H9 (cell line): ENCODE measurements at regions not wholly inside any gene's neighbourhood (a gene's known extent, or its start where the extent isn't known, plus 50 kb on each side); places are given as distances from the start of the nearest gene placed in this dataset.
A peak's percentile ranks its signal among the peaks of the same experiment; 100 is the strongest.

Experiments
- DNase-seq: peaks from one replicate; pipeline ENCODE4 v3.0.0-alpha.2; 2017
- H2AFZ ChIP-seq: one replicate; pipeline ENCODE4 v1.6.1; 2013; ENCODE audit warnings: mild to moderate bottlenecking, low read length, control low read depth, moderate library complexity
- H2AK5ac ChIP-seq: 2 replicates; pipeline ENCODE4 v1.6.1; 2013; ENCODE audit warnings: low read length, control low read depth, mixed read lengths; ENCODE audit not compliant: insufficient read length
- H2BK120ac ChIP-seq: one replicate; pipeline ENCODE4 v1.6.1; 2013; ENCODE audit warnings: low read depth, mild to moderate bottlenecking, low read length, control low read depth, inconsistent platforms; ENCODE audit not compliant: poor library complexity, severe bottlenecking
- H2BK12ac ChIP-seq: 2 replicates; pipeline ENCODE4 v1.6.1; 2013; ENCODE audit warnings: low read length, control low read depth, mixed read lengths, low read depth; ENCODE audit not compliant: insufficient read length
- H2BK15ac ChIP-seq: 2 replicates; pipeline ENCODE4 v1.6.1; 2013; ENCODE audit warnings: low read depth, low read length, control low read depth
- H2BK20ac ChIP-seq: one replicate; pipeline ENCODE4 v1.6.1; 2013; ENCODE audit warnings: low read depth, mild to moderate bottlenecking, low read length, control low read depth, inconsistent platforms; ENCODE audit not compliant: poor library complexity, severe bottlenecking
- H2BK5ac ChIP-seq: 2 replicates; pipeline ENCODE4 v1.6.1; 2013; ENCODE audit warnings: low read length, control low read depth, mixed read lengths; ENCODE audit not compliant: insufficient read length
- H3K14ac ChIP-seq: 2 replicates; pipeline ENCODE4 v1.6.1; 2013; ENCODE audit warnings: low read length, control low read depth; ENCODE audit not compliant: insufficient read depth
- H3K18ac ChIP-seq: 2 replicates; pipeline ENCODE4 v1.6.1; 2013; ENCODE audit warnings: low read depth, mild to moderate bottlenecking, mixed read lengths, low read length, control low read depth; ENCODE audit not compliant: insufficient read length
- H3K23ac ChIP-seq: 2 replicates; pipeline ENCODE4 v1.6.1; 2013; ENCODE audit warnings: low read length, control low read depth, mixed read lengths, low read depth; ENCODE audit not compliant: insufficient read length
- H3K23me2 ChIP-seq: 2 replicates; pipeline ENCODE4 v1.6.1; 2013; ENCODE audit warnings: low read depth, mild to moderate bottlenecking, mixed read lengths, low read length, control low read depth; ENCODE audit not compliant: insufficient read length, poor library complexity, severe bottlenecking
- H3K27ac ChIP-seq: 2 replicates; pipeline ENCODE4 v1.5.1; 2013; ENCODE audit warnings: low read length, control low read depth, mixed read lengths, low read depth; ENCODE audit not compliant: insufficient read length
- H3K27me3 ChIP-seq: 2 replicates; pipeline ENCODE4 v1.6.1; 2013; ENCODE audit warnings: low read length, control low read depth, inconsistent platforms; ENCODE audit not compliant: insufficient read depth
- H3K4ac ChIP-seq: 2 replicates; pipeline ENCODE4 v1.6.1; 2013; ENCODE audit warnings: low read depth, mild to moderate bottlenecking, control low read depth, inconsistent platforms, low read length, moderate library complexity
- H3K4me1 ChIP-seq: 2 replicates; pipeline ENCODE4 v1.6.1; 2013; ENCODE audit warnings: low read length, control low read depth, inconsistent platforms; ENCODE audit not compliant: insufficient read depth
- H3K4me2 ChIP-seq: 2 replicates; pipeline ENCODE4 v1.6.1; 2013; ENCODE audit warnings: low read length, control low read depth, mixed read lengths; ENCODE audit not compliant: insufficient read length, insufficient read depth
- H3K56ac ChIP-seq: 2 replicates; pipeline ENCODE4 v1.6.1; 2013; ENCODE audit warnings: low read depth, mild to moderate bottlenecking, mixed read lengths, low read length, control low read depth; ENCODE audit not compliant: insufficient read length
- H3K79me1 ChIP-seq: 2 replicates; pipeline ENCODE4 v1.6.1; 2013; ENCODE audit warnings: low read depth, mild to moderate bottlenecking, moderate library complexity, low read length, control low read depth, inconsistent platforms; ENCODE audit not compliant: insufficient read depth, poor library complexity, severe bottlenecking
- H3K79me2 ChIP-seq: 2 replicates; pipeline ENCODE4 v1.6.1; 2013; ENCODE audit warnings: low read length, control low read depth, inconsistent platforms; ENCODE audit not compliant: insufficient read depth
- H3K9ac ChIP-seq: 2 replicates; pipeline ENCODE4 v1.6.1; 2013; ENCODE audit warnings: low read length, control low read depth, mixed read lengths; ENCODE audit not compliant: insufficient read length; ENCODE audit errors: extremely low read depth
- H3K9me3 ChIP-seq: one replicate; pipeline ENCODE4 v1.6.1; 2013; ENCODE audit warnings: low read depth, low read length, inconsistent platforms; ENCODE audit not compliant: control insufficient read depth
- H3T11ph ChIP-seq: one replicate; pipeline ENCODE4 v1.6.1; 2013; ENCODE audit warnings: mild to moderate bottlenecking, low read length, control low read depth, inconsistent platforms
- H4K20me1 ChIP-seq: one replicate; pipeline ENCODE4 v1.6.1; 2013; ENCODE audit not compliant: control insufficient read depth, insufficient read length, insufficient read depth
- H4K5ac ChIP-seq: 2 replicates; pipeline ENCODE4 v1.6.1; 2013; ENCODE audit warnings: low read depth, mild to moderate bottlenecking, mixed read lengths, low read length, control low read depth; ENCODE audit not compliant: insufficient read length
- H4K8ac ChIP-seq: replicated peaks from 2 replicates; pipeline ENCODE4 v1.6.1; 2013; ENCODE audit warnings: low read length, control low read depth, mixed read lengths, low read depth; ENCODE audit not compliant: insufficient read length
- H4K91ac ChIP-seq: 2 replicates; pipeline ENCODE4 v1.6.1; 2013; ENCODE audit warnings: low read depth, mild to moderate bottlenecking, moderate library complexity, mixed read lengths, low read length, control low read depth; ENCODE audit not compliant: insufficient read length
- H3K27ac Mint-ChIP-seq, 3 experiments: 2 replicates in 2 of 3; 3 replicates in 1 of 3; pipeline ENCODE4 v1.8.0; 2020 to 2021; ENCODE audit warnings: mixed read lengths in 3 of 3, mild to moderate bottlenecking in 1 of 3, moderate library complexity in 1 of 3
- H3K27me3 Mint-ChIP-seq: 2 replicates; pipeline ENCODE4 v1.8.0; 2021; ENCODE audit warnings: low read depth, mild to moderate bottlenecking, moderate library complexity, mixed read lengths
- H3K36me3 Mint-ChIP-seq, 3 experiments: 2 replicates in 2 of 3; 3 replicates in 1 of 3; pipeline ENCODE4 v1.8.0; 2020 to 2021; ENCODE audit warnings: low read depth in 3 of 3, mixed read lengths in 3 of 3; ENCODE audit not compliant: insufficient read depth in 1 of 3
- H3K4me1 Mint-ChIP-seq, 2 experiments: 2 replicates each; pipeline ENCODE4 v1.8.0; 2020; ENCODE audit warnings: mixed read lengths in 2 of 2
- H3K4me3 Mint-ChIP-seq, 2 experiments: 2 replicates in 1 of 2; 3 replicates in 1 of 2; pipeline ENCODE4 v1.8.0; 2020 to 2021; ENCODE audit warnings: mild to moderate bottlenecking in 2 of 2, mixed read lengths in 2 of 2, moderate library complexity in 1 of 2
- H3K9me3 Mint-ChIP-seq, 2 experiments: 2 replicates in 1 of 2; 3 replicates in 1 of 2; pipeline ENCODE4 v1.8.0; 2020; ENCODE audit warnings: mild to moderate bottlenecking in 2 of 2, mixed read lengths in 2 of 2, moderate library complexity in 1 of 2
- CTCF ChIP-seq: fragments of 200-600 bp; sonication (generic); conservative IDR thresholded peaks from 3 replicates; pipeline ENCODE4 v1.8.0; 2021; ENCODE audit warnings: antibody characterized with exemption, mild to moderate bottlenecking
- WGBS: extraction: QIAGEN DNeasy Blood & Tissue Kit; methylation state at CpG from one replicate; pipeline ENCODE4 v1.1.7; 2013; ENCODE audit warnings: missing lambda C conversion rate, low lambda C conversion rate, mixed read lengths; ENCODE audit not compliant: insufficient read length; ENCODE audit errors: extremely low coverage; 5-methylcytosine and 5-hydroxymethylcytosine counted together

GRCh38 chr19:30315159-30315558 lies 57.0 kb upstream of the ZNF536 start:
- Histone ChIP-seq H4K5ac (no peak overlapping the region), H3K4me2 (no peak overlapping the region), H3K56ac (no peak overlapping the region), H2AK5ac (no peak overlapping the region), H2AFZ (no peak overlapping the region), H2BK12ac (no peak overlapping the region), H3K9me3 (no peaks in the 10 kb centered on the region), H3K27me3 (no peaks in the 10 kb centered on the region), H3K14ac (no peak overlapping the region), H4K20me1 (no peaks in the 10 kb centered on the region), H3K18ac (no peak overlapping the region), H2BK120ac (no peak overlapping the region), H3T11ph (no peak overlapping the region), H4K8ac (no peak overlapping the region), H3K23ac (no peak overlapping the region), H2BK15ac (no peak overlapping the region), H3K4ac (no peak overlapping the region), H3K79me1 (no peaks in the 10 kb centered on the region), H4K91ac (no peak overlapping the region), H3K27ac (no peak overlapping the region), H2BK5ac (no peak overlapping the region), H3K79me2 (no peaks in the 10 kb centered on the region), H2BK20ac (no peak overlapping the region), H3K4me1 (no peaks in the 10 kb centered on the region), H3K23me2 (no peaks in the 10 kb centered on the region), H3K9ac (no peak overlapping the region)
- no peak for TF ChIP-seq CTCF
- Mint-ChIP-seq H3K36me3 (no peaks in the 10 kb centered on the region; a peak in 1 of 7 replicates), H3K9me3 (peaks cover 0 to 8% of the 10 kb centered on the region in 2 experiments; a peak in 2 of 5 replicates), H3K27me3 (peaks cover 2% of the 10 kb centered on the region; the same call in 1 of the 2 replicates), H3K4me1 (peaks cover 3 to 7% of the 10 kb centered on the region in 2 experiments; a peak in 3 of 4 replicates), H3K4me3 (no peak overlapping the region), H3K27ac (peak overlapping the region in 1 of 3 experiments; percentile 28; a peak in 1 of 7 replicates)
- DNase-seq = no peak
- no CpG with 5 or more reads among the region's 2 CpGs for WGBS
